ENCODE measurements at regions not wholly inside any gene's neighbourhood (a gene's known extent, or its start where the extent isn't known, plus 50 kb on each side); places are given as distances from the start of the nearest gene placed in this dataset.

DNA sequence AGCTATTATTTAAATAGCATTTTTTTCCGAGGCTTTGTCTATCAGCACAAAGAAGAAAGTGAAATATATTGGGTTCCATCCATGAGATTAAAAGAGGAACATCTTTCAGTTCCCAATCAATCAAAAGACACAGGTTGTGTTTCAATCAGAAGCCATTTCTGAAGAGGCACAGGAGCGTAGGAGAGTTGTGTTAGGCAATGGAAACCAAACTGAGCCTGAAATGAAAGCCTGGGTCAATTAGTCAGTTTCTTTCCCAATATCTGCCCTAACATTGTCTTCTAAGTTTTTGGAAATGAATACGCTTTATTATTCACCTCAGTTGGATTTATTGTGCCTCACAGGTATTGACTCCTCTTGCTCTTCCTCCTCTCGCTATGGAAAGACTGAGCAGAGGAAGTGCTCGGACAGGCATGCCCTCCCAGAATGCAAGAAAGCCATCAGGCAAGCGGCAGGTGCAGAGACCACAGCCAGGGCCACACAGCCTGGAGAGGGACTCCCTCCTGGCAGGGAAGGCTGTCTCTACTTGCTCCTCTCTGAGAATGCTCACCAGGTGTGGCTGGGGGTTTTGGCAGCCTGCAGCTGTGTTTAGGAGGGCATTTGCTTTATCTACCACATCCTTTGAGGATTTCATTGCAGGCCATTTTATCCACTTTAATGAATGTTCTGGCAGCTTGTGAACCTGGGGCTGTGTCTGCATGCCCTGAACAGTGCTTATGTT lies 100.8 kb upstream of the NEDD9 start:
- Histone ChIP-seq H3K4me3 (no peak overlapping the region), H3K27me3 (no peaks in the 10 kb centered on the region), H3K27ac (no peak overlapping the region), H3K4me1 (peaks cover 0 to 28% (median 14%) of the 10 kb centered on the region in 4 donors), H3K36me3 (no peaks in the 10 kb centered on the region), H3K9me3 (no peaks in the 10 kb centered on the region)
- no peak for DNase-seq (ENCODE audit: low spot score in 2 of 2)
- TF ChIP-seq, protein P1, sequence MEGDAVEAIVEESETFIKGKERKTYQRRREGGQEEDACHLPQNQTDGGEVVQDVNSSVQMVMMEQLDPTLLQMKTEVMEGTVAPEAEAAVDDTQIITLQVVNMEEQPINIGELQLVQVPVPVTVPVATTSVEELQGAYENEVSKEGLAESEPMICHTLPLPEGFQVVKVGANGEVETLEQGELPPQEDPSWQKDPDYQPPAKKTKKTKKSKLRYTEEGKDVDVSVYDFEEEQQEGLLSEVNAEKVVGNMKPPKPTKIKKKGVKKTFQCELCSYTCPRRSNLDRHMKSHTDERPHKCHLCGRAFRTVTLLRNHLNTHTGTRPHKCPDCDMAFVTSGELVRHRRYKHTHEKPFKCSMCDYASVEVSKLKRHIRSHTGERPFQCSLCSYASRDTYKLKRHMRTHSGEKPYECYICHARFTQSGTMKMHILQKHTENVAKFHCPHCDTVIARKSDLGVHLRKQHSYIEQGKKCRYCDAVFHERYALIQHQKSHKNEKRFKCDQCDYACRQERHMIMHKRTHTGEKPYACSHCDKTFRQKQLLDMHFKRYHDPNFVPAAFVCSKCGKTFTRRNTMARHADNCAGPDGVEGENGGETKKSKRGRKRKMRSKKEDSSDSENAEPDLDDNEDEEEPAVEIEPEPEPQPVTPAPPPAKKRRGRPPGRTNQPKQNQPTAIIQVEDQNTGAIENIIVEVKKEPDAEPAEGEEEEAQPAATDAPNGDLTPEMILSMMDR (IDR thresholded peaks at IDR 0.05) = no peak
- TF ChIP-seq EP300 (IDR thresholded peaks at IDR 0.05) (no peak), POLR2A (IDR thresholded peaks at IDR 0.05) (no peak)
- 84 to 91% methylated on average over 6 of the region's 6 CpGs for WGBS, 2 donors

DNA sequence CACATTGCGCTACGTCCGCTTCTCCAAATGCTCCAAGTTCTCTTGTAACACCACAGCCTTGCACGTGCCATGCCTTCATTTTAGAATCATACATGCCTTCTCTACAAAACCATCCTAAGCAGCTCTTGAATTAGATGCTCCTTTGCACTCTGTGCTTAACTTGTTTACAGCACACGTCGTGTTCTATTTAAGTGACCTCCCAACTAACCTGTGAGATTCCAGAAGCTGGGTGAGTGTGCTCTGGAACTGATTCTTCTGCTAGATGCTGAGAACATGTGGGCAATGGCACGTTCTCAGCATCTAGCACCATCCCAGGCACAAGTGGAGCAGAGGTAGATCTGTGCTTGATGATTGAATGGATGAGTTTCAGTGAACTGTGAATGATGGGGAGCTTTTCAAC lies 100.0 kb upstream of the NEDD9 start:
- no peaks in the 10 kb centered on the region for H3K27me3 ChIP-seq
- peaks cover 0 to 28% (median 16%) of the 10 kb centered on the region in 4 donors for H3K4me1 ChIP-seq
- WGBS, 2 donors = 87 to 94% methylated on average over 7 of the region's 7 CpGs
- no peak overlapping the region for H3K4me3 ChIP-seq
- DNase-seq (ENCODE audit: low spot score in 2 of 2) = no peak
- no peak for TF ChIP-seq EP300 (IDR thresholded peaks at IDR 0.05)
- TF ChIP-seq, protein P1 (IDR thresholded peaks at IDR 0.05) = no peak
- TF ChIP-seq POLR2A (IDR thresholded peaks at IDR 0.05) = no peak
- no peaks in the 10 kb centered on the region for H3K9me3 ChIP-seq
- H3K36me3 ChIP-seq = no peaks in the 10 kb centered on the region
- no peak overlapping the region for H3K27ac ChIP-seq

DNA sequence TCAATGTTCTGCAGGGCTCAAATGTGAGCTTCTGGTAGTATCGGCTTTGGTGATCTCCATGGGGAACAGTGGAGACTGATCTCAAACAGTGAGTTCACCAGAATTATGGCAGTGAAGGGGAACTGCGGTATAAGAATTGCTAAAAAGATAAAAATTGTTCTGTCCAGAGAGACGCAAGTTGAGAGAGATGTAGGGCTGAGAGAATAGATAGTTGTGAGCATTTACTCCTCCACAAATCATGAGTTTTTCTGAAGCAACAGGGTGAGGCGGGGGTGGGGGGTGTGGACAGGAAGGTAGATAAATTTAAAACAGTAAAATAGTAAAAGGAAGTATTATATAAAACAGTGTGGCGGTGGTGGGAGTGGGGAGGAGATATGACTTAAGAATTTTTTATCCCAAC lies 98.6 kb upstream of the NEDD9 start:
- no peaks in the 10 kb centered on the region for H3K9me3 ChIP-seq
- no peak for TF ChIP-seq POLR2A (IDR thresholded peaks at IDR 0.05)
- H3K4me1 ChIP-seq = peaks cover 0 to 28% (median 16%) of the 10 kb centered on the region in 4 donors
- WGBS, 2 donors = 73 to 76% methylated on average over 5 of the region's 5 CpGs
- DNase-seq (ENCODE audit: low spot score in 2 of 2) = no peak
- no peak overlapping the region for H3K4me3 ChIP-seq
- no peaks in the 10 kb centered on the region for H3K36me3 ChIP-seq
- H3K27me3 ChIP-seq = no peaks in the 10 kb centered on the region
- peak overlapping the region in 1 of 4 donors; percentile 68 for H3K27ac ChIP-seq

DNA sequence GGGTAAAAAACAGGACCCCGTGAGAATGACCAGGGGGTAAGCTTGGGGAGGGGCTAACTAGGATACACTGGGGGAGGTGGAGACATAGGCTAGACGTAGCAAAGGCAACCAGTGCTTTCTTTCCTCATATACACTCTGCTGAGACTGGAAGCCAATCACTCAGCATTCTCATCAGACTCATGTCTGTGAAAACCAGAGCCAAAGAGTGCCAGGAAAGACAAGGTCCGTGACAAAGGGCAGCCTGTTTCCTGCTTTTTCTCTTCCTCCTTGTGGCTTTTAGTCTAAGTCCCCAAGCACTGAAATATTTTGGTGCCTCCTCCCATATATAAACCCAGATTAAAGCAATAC lies 97.9 kb upstream of the NEDD9 start:
- no peaks in the 10 kb centered on the region for H3K36me3 ChIP-seq
- WGBS, 2 donors = 25 to 32% methylated on average over 3 of the region's 3 CpGs
- H3K9me3 ChIP-seq = no peaks in the 10 kb centered on the region
- H3K27ac ChIP-seq = peak overlapping the region in 3 of 4 donors; percentile 9 to 68 (median 45)
- H3K4me3 ChIP-seq = no peak overlapping the region
- no peaks in the 10 kb centered on the region for H3K27me3 ChIP-seq
- H3K4me1 ChIP-seq = peaks cover 0 to 28% (median 16%) of the 10 kb centered on the region in 4 donors
- no peak for DNase-seq (ENCODE audit: low spot score in 2 of 2)
- peak in 1 of 2 donors; percentile 61 for TF ChIP-seq EP300 (IDR thresholded peaks at IDR 0.05)
- TF ChIP-seq POLR2A (IDR thresholded peaks at IDR 0.05) = no peak

DNA sequence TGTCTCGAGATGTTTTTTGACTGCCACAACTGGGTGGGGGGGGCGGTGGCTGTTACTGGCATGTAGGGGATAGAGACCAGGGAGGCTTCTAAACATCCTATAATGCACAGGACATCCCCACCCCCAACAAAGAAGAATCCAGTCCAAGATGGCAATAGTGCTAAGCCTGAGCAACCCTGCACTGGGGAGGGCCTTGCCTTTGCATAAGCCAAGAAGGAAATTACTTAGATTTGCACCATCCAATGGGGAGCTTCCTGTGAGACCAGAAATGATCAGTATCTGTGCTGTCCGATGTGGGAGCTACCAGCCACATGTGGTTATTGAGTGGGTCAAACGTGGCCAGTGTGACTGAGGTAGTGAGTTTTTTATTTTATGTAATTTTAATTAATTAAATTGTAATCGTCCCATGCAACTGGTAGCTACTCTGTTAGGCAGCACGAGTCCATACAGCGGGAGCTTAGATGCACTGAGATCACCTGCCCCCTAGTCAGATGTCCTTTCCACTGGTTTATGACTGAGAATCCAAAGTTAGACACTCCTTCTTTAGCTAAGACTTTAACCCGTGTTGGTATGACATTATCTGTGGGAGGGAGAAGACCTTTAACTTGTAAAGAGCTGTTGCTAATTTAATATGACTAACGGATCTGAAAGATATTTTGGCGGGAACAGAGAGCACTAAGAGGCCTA lies 97.4 kb upstream of the NEDD9 start:
- Histone ChIP-seq H3K9me3 (no peaks in the 10 kb centered on the region), H3K4me3 (no peak overlapping the region), H3K36me3 (no peaks in the 10 kb centered on the region), H3K4me1 (peaks cover 0 to 28% (median 16%) of the 10 kb centered on the region in 4 donors), H3K27ac (peak overlapping the region in 3 of 4 donors; percentile 9 to 68 (median 45)), H3K27me3 (no peaks in the 10 kb centered on the region)
- no peak for DNase-seq (ENCODE audit: low spot score in 2 of 2)
- TF ChIP-seq POLR2A (IDR thresholded peaks at IDR 0.05) (no peak), EP300 (IDR thresholded peaks at IDR 0.05) (no peak)
- TF ChIP-seq, protein P1 (IDR thresholded peaks at IDR 0.05) = no peak
- 64 to 68% methylated on average over 10 of the region's 10 CpGs for WGBS, 2 donors

DNA sequence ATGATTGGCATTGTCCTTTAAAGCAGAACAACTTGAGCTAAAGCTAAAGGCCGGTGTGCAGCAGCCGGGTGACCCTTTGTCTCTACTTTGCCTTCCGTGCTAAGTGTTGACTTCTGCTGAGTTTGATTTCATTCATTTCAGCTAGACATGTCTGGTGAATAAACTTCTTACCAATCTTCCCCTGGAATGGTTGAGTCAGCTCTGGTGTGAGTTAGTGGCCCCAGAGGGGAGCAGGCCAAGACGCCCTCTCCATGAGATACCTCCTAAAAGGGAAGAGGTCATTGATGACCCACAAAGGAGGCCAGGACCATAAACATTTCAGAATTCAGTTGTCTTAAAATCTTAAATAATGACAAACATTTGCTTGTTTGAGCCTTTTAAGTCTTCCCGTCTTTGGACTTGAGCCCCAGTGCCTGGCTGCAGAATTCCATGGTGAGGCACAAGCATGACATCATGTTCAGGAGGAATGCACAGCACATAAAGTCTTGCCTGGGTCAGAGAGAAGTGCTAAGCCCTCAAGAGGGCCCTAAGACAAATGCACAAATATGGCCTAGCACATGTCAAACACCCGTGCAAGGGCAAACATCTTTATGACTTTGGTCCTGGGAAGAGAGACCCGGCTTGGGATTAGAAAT lies 96.3 kb upstream of the NEDD9 start:
- H3K4me3 ChIP-seq = no peak overlapping the region
- peaks cover 0 to 28% (median 16%) of the 10 kb centered on the region in 4 donors for H3K4me1 ChIP-seq
- 70 to 72% methylated on average over 7 of the region's 7 CpGs for WGBS, 2 donors
- TF ChIP-seq EP300 (IDR thresholded peaks at IDR 0.05) (peak in 1 of 2 donors; percentile 10), POLR2A (IDR thresholded peaks at IDR 0.05) (no peak)
- TF ChIP-seq, protein P1 (IDR thresholded peaks at IDR 0.05) = no peak
- peak overlapping the region in 1 of 4 donors; percentile 14 for H3K27ac ChIP-seq
- no peak for DNase-seq (ENCODE audit: low spot score in 2 of 2)
- no peaks in the 10 kb centered on the region for H3K9me3 ChIP-seq
- H3K36me3 ChIP-seq = no peaks in the 10 kb centered on the region
- H3K27me3 ChIP-seq = no peaks in the 10 kb centered on the region
